ENCODE measurements at regions not wholly inside any gene's neighbourhood (a gene's known extent, or its start where the extent isn't known, plus 50 kb on each side); places are given as distances from the start of the nearest gene placed in this dataset.

- TF ChIP-seq HIVEP1 (CRISPR knock-in tag; IDR thresholded peaks at IDR 0.05) (no peak), SMAD3 (CRISPR knock-in tag; conservative IDR thresholded peaks at IDR 0.05) (no peak), KDM2B (CRISPR knock-in tag; IDR thresholded peaks at IDR 0.05) (no peak), CEBPZ (IDR thresholded peaks at IDR 0.05; ENCODE audit: borderline replicate concordance, low read depth, low read length) (no peak), ZNF12 (CRISPR knock-in tag; IDR thresholded peaks at IDR 0.05) (no peak), THRAP3 (IDR thresholded peaks at IDR 0.05; ENCODE audit: borderline replicate concordance) (no peak), DDX20 (tag; IDR thresholded peaks at IDR 0.05; ENCODE audit: low read depth) (no peak), ZNF143 (CRISPR knock-in tag; IDR thresholded peaks at IDR 0.05) (no peak), TEAD4 (IDR thresholded peaks at IDR 0.05; ENCODE audit: low read length) (peak; percentile 95), TEAD4 (CRISPR knock-in tag; IDR thresholded peaks at IDR 0.05; ENCODE audit: borderline replicate concordance) (no peak), NR2C1 (IDR thresholded peaks at IDR 0.05) (no peak), NR2C1 (tag; IDR thresholded peaks at IDR 0.05) (no peak), DPF2 (IDR thresholded peaks at IDR 0.05) (peak; percentile 85), MCM5 (IDR thresholded peaks at IDR 0.05; ENCODE audit: low read depth) (no peak), ZKSCAN1 (IDR thresholded peaks at IDR 0.05; ENCODE audit: low read depth, low read length) (no peak), FOXP1 (CRISPR knock-in tag; IDR thresholded peaks at IDR 0.05) (no peak)
Observed at GRCh38 chr12:71270057-71270456, 112.3 kb upstream of the TSPAN8 start (continued).
